H1 (cell line): ENCODE measurements at regions not wholly inside any gene's neighbourhood (a gene's known extent, or its start where the extent isn't known, plus 50 kb on each side); places are given as distances from the start of the nearest gene placed in this dataset.

Source experiments
- CTCF ChIA-PET: fragments of 300-600 bp; sonication (Branson Sonifier 250); formaldehyde crosslinking; loops from one replicate; lab custom pipeline; 2021; ENCODE audit not compliant: partially characterized antibody; lab: Charles Lee
- POLR2A ChIA-PET: fragments of 300-600 bp; sonication (Branson Sonifier 250); formaldehyde crosslinking; loops from one replicate; lab custom pipeline; 2021; ENCODE audit warnings: inconsistent platforms; ENCODE audit not compliant: partially characterized antibody; lab: Charles Lee
- DNase-seq, 2 experiments: peaks; one replicate each; pipeline versions ENCODE4 v3.0.0 to v3.0.0-alpha.2; 2010 to 2022; ENCODE audit warnings: low spot score in 2 of 2, low read depth in 1 of 2, mixed read lengths in 1 of 2
- FAIRE-seq: peaks from 2 replicates; lab custom pipeline; 2011; peaks lifted over from hg19 to GRCh38; lab: Jason Lieb, UNC
- H2AFZ ChIP-seq: 2 replicates; pipeline ENCODE4 v1.8.1; 2012; ENCODE audit warnings: low read length, inconsistent platforms
- H2AK5ac ChIP-seq: 2 replicates; pipeline ENCODE4 v1.6.1; 2013; ENCODE audit warnings: low read depth, low read length
- H2BK120ac ChIP-seq: replicated peaks from 2 replicates; pipeline ENCODE3; 2013; ENCODE audit warnings: low read depth, low read length, inconsistent platforms
- H2BK12ac ChIP-seq: 2 replicates; pipeline ENCODE4 v1.6.1; 2013; ENCODE audit warnings: low read depth, low read length
- H2BK15ac ChIP-seq: 2 replicates; pipeline ENCODE4 v1.6.1; 2013; ENCODE audit warnings: low read length
- H2BK20ac ChIP-seq: 2 replicates; pipeline ENCODE4 v1.6.1; 2013; ENCODE audit warnings: low read length
- H2BK5ac ChIP-seq: 2 replicates; pipeline ENCODE4 v1.6.1; 2013; ENCODE audit warnings: low read depth, low read length
- H3K14ac ChIP-seq: 2 replicates; pipeline ENCODE4 v1.6.1; 2013; ENCODE audit warnings: inconsistent platforms; ENCODE audit not compliant: insufficient read length
- H3K18ac ChIP-seq: 2 replicates; pipeline ENCODE4 v1.6.1; 2013; ENCODE audit warnings: low read length; ENCODE audit errors: extremely low read depth
- H3K23ac ChIP-seq: 2 replicates; pipeline ENCODE4 v1.6.1; 2013; ENCODE audit warnings: inconsistent platforms; ENCODE audit not compliant: insufficient read length
- H3K23me2 ChIP-seq: 2 replicates; pipeline ENCODE4 v1.6.1; 2013; ENCODE audit warnings: low read depth, low read length
- H3K27ac ChIP-seq: 2 replicates; pipeline ENCODE4 v1.6.1; 2011; ENCODE audit warnings: low read depth, low read length, inconsistent platforms
- H3K27me3 ChIP-seq, 4 experiments: replicated peaks in 1 of 4; 1 replicate in 1 of 4; 2 replicates in 3 of 4; pipeline versions ENCODE4 v1.6.1 to v1.8.1; 2011 to 2013; ENCODE audit warnings: low read length in 3 of 4, mild to moderate bottlenecking in 3 of 4, inconsistent platforms in 2 of 4, mixed read lengths in 2 of 4, moderate library complexity in 1 of 4; ENCODE audit not compliant: control insufficient read depth in 3 of 4, insufficient read depth in 3 of 4; ENCODE audit errors: extremely low read depth in 1 of 4
- H3K36me3 ChIP-seq, 4 experiments: 2 replicates each; pipeline versions ENCODE4 v1.6.1 to v1.8.1; 2011 to 2013; ENCODE audit warnings: mild to moderate bottlenecking in 4 of 4, low read length in 3 of 4, moderate library complexity in 2 of 4, control low read depth in 1 of 4, inconsistent platforms in 1 of 4; ENCODE audit not compliant: insufficient read depth in 4 of 4, control insufficient read depth in 2 of 4
- H3K4ac ChIP-seq: replicated peaks from 2 replicates; pipeline ENCODE3; 2013; ENCODE audit warnings: low read length, low read depth, mixed read lengths, inconsistent platforms; ENCODE audit not compliant: insufficient read length
- H3K4me1 ChIP-seq, 4 experiments: replicated peaks in 1 of 4; 1 replicate in 1 of 4; 2 replicates in 3 of 4; pipeline versions ENCODE4 v1.6.1 to v1.8.1; 2011 to 2013; ENCODE audit warnings: low read length in 3 of 4, inconsistent platforms in 2 of 4, mixed read lengths in 1 of 4; ENCODE audit not compliant: insufficient read depth in 4 of 4, control insufficient read depth in 3 of 4
- H3K4me2 ChIP-seq, 2 experiments: 2 replicates each; pipeline versions ENCODE4 v1.6.1 to v1.8.1; 2011 to 2013; ENCODE audit warnings: low read depth in 2 of 2, low read length in 2 of 2, control low read depth in 1 of 2, inconsistent platforms in 1 of 2, mild to moderate bottlenecking in 1 of 2; ENCODE audit not compliant: insufficient read depth in 1 of 2
- H3K4me3 ChIP-seq, 4 experiments: fragments of 200-600, 300-600 bp in 1 of 4; sonication (generic), shearing (Covaris generic), sonication (Bioruptor Twin) in 1 of 4; 2 replicates each; pipeline versions ENCODE4 v1.5.1 to v1.8.1; 2011 to 2016; ENCODE audit warnings: low read length in 4 of 4, low read depth in 3 of 4, control low read depth in 2 of 4, inconsistent platforms in 2 of 4, mild to moderate bottlenecking in 2 of 4, mixed read lengths in 1 of 4, moderate library complexity in 1 of 4; ENCODE audit not compliant: insufficient read depth in 2 of 4; ENCODE audit errors: extremely low read depth in 1 of 4
- H3K56ac ChIP-seq: replicated peaks from 2 replicates; pipeline ENCODE3; 2013; ENCODE audit warnings: low read depth, mild to moderate bottlenecking, mixed read lengths, low read length, inconsistent platforms; ENCODE audit not compliant: insufficient read length
- H3K79me1 ChIP-seq: 2 replicates; pipeline ENCODE4 v1.6.1; 2013; ENCODE audit warnings: low read depth, low read length, control low read depth
- H3K79me2 ChIP-seq, 2 experiments: 2 replicates each; pipeline versions ENCODE4 v1.6.1 to v1.8.1; 2012 to 2013; ENCODE audit warnings: low read length in 2 of 2, mild to moderate bottlenecking in 2 of 2, inconsistent platforms in 1 of 2; ENCODE audit not compliant: insufficient read depth in 2 of 2, control insufficient read depth in 1 of 2
- H3K9ac ChIP-seq, 4 experiments: replicated peaks in 1 of 4; 1 replicate in 1 of 4; 2 replicates in 3 of 4; pipeline versions ENCODE4 v1.6.1 to v1.8.1; 2011 to 2013; ENCODE audit warnings: low read depth in 3 of 4, low read length in 3 of 4, control low read depth in 2 of 4, mild to moderate bottlenecking in 2 of 4, moderate library complexity in 2 of 4, inconsistent platforms in 1 of 4; ENCODE audit errors: extremely low read depth in 1 of 4
- H3K9me3 ChIP-seq, 2 experiments: 2 replicates each; pipeline versions ENCODE4 v1.6.1 to v1.8.1; 2012 to 2013; ENCODE audit warnings: mild to moderate bottlenecking in 2 of 2, moderate library complexity in 2 of 2, control low read depth in 1 of 2, inconsistent platforms in 1 of 2, low read depth in 1 of 2, low read length in 1 of 2, mixed read lengths in 1 of 2; ENCODE audit not compliant: insufficient read depth in 2 of 2
- H4K20me1 ChIP-seq, 2 experiments: replicated peaks in 1 of 2; 2 replicates each; pipeline versions ENCODE3 to v1.8.1; 2011 to 2013; ENCODE audit warnings: inconsistent platforms in 2 of 2, low read length in 2 of 2, mild to moderate bottlenecking in 1 of 2; ENCODE audit not compliant: insufficient read depth in 2 of 2, control insufficient read depth in 1 of 2
- H4K5ac ChIP-seq: 2 replicates; pipeline ENCODE4 v1.6.1; 2013; ENCODE audit warnings: low read length, low read depth, mixed read lengths, inconsistent platforms; ENCODE audit not compliant: insufficient read length
- H4K8ac ChIP-seq: 2 replicates; pipeline ENCODE4 v1.8.0; 2013; ENCODE audit warnings: mild to moderate bottlenecking, moderate library complexity, low read length, inconsistent platforms; ENCODE audit not compliant: insufficient read depth; ENCODE audit errors: extremely low read depth
- H4K91ac ChIP-seq: replicated peaks from 2 replicates; pipeline ENCODE3; 2013; ENCODE audit warnings: low read length, mixed read lengths, inconsistent platforms; ENCODE audit not compliant: insufficient read length
- ATF3 ChIP-seq: IDR thresholded peaks from 2 replicates; pipeline ENCODE4 v1.6.1; 2011; ENCODE audit warnings: low read depth, mild to moderate bottlenecking, low read length; ENCODE audit not compliant: insufficient read depth
- CHD2 ChIP-seq: IDR thresholded peaks from 2 replicates; pipeline ENCODE4 v1.6.1; 2012; ENCODE audit warnings: low read length, improper control_type of control experiment
- RAD21 ChIP-seq, 2 experiments: IDR thresholded peaks in 1 of 2; conservative IDR thresholded peaks in 1 of 2; 2 replicates each; pipeline ENCODE4 v1.6.1; 2011; ENCODE audit warnings: low read depth in 2 of 2, low read length in 2 of 2, improper control_type of control experiment in 1 of 2, inconsistent platforms in 1 of 2, mild to moderate bottlenecking in 1 of 2, moderate library complexity in 1 of 2
- SIN3A ChIP-seq, 2 experiments: IDR thresholded peaks in 1 of 2; conservative IDR thresholded peaks in 1 of 2; 2 replicates each; pipeline ENCODE4 v1.6.1; 2011 to 2012; ENCODE audit warnings: low read length in 2 of 2, improper control_type of control experiment in 1 of 2, low read depth in 1 of 2, mild to moderate bottlenecking in 1 of 2
- WGBS, 2 experiments: shearing (Covaris generic) in 1 of 2; methylation state at CpG; one replicate each; pipeline versions ENCODE4 v1.1.6 to v1.1.7; 2013 to 2015; ENCODE audit warnings: low lambda C conversion rate in 2 of 2, mixed read lengths in 2 of 2, inconsistent platforms in 1 of 2, low coverage in 1 of 2, missing lambda C conversion rate in 1 of 2; ENCODE audit not compliant: insufficient replicate concordance in 2 of 2, insufficient coverage in 1 of 2, insufficient read length in 1 of 2; ENCODE audit errors: extremely low coverage in 1 of 2, missing lambda C conversion rate in 1 of 2; 5-methylcytosine and 5-hydroxymethylcytosine counted together

- Histone ChIP-seq H3K79me2 (no peaks in the 10 kb centered on the region), H3K4me1 (no peaks in the 10 kb centered on the region), H2AK5ac (no peak overlapping the region), H2BK15ac (no peak overlapping the region), H3K9ac (no peak overlapping the region), H2AFZ (no peak overlapping the region), H3K4me3 (no peak overlapping the region), H3K9me3 (no peaks in the 10 kb centered on the region), H3K27me3 (no peaks in the 10 kb centered on the region), H3K27ac (no peak overlapping the region), H3K18ac (no peak overlapping the region), H4K91ac (no peak overlapping the region), H3K36me3 (no peaks in the 10 kb centered on the region), H4K8ac (no peak overlapping the region), H3K56ac (no peak overlapping the region), H4K20me1 (no peaks in the 10 kb centered on the region), H4K5ac (no peak overlapping the region), H2BK120ac (no peak overlapping the region), H2BK20ac (no peak overlapping the region), H3K4ac (no peak overlapping the region), H3K23ac (no peak overlapping the region), H3K14ac (no peak overlapping the region), H2BK12ac (no peak overlapping the region), H3K23me2 (no peaks in the 10 kb centered on the region), H3K79me1 (no peaks in the 10 kb centered on the region), H3K4me2 (no peak overlapping the region), H2BK5ac (no peak overlapping the region)
- DNase-seq (no peak), FAIRE-seq (no peak)
- ChIA-PET CTCF (interaction anchor here (0.5 to 1.0 kb wide), 2 partner anchors 10 to 1389 kb away, joined by 3 to 6 read pairs; no protein-coding TSS in a partner anchor), POLR2A (no interaction called here)
- WGBS, 2 experiments = 93% methylated on average over 4 of the region's 4 CpGs; no CpG with 5 or more reads in 1 of the 2 experiments
- TF ChIP-seq SIN3A (conservative IDR thresholded peaks at IDR 0.05 in 1 of 2, IDR thresholded peaks at IDR 0.05 in 1 of 2; ENCODE audit: low read depth in 1 of 2, low read length in 2 of 2) = no peak
- no peak for TF ChIP-seq CHD2
- no peak for TF ChIP-seq RAD21 (IDR thresholded peaks at IDR 0.05 in 1 of 2, conservative IDR thresholded peaks at IDR 0.05 in 1 of 2; ENCODE audit: low read depth in 2 of 2, low read length in 2 of 2)
- no peak for TF ChIP-seq ATF3
Observed at GRCh38 chr4:124536946-124537345, 175.6 kb downstream of the ANKRD50 start.
